DMS79 (cell line): ENCODE measurements at regions not wholly inside any gene's neighbourhood (a gene's known extent, or its start where the extent isn't known, plus 50 kb on each side); places are given as distances from the start of the nearest gene placed in this dataset.

Experiments
- DNase-seq: peaks from one replicate; lab custom pipeline; 2025; lab: John Stamatoyannopoulos, UW

DNA sequence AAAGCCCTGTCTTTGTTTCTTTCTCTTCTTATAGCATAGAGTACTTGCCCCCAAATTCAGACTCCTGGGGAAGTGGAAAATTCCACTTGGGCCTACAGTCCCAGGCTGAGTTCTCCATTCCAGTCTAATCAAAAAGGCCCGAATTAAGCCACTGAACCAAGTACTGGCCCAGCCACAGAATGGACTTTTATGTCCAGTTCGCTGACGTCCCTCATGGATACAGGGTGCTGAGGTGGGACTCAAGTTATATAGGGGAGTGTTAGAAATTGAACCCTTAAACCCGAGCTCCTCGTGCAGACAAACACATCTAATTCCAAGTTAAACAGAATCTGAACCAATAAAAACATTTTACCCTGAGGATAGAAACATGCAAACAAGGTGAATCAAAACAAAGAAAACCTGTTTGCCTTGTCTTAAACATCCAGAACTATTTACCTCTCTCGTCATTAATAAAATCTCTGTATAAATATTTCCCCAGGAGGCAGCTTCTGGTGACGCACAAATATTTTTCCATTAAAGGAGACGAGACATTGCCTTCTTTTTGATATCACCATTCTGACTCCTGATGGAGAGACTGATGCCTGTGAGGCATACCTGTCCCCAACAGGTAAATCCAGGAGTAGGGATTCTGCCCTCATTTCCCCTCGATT is 136.8 kb upstream of the ARL4C start:
- DNase-seq = no peak

DNA sequence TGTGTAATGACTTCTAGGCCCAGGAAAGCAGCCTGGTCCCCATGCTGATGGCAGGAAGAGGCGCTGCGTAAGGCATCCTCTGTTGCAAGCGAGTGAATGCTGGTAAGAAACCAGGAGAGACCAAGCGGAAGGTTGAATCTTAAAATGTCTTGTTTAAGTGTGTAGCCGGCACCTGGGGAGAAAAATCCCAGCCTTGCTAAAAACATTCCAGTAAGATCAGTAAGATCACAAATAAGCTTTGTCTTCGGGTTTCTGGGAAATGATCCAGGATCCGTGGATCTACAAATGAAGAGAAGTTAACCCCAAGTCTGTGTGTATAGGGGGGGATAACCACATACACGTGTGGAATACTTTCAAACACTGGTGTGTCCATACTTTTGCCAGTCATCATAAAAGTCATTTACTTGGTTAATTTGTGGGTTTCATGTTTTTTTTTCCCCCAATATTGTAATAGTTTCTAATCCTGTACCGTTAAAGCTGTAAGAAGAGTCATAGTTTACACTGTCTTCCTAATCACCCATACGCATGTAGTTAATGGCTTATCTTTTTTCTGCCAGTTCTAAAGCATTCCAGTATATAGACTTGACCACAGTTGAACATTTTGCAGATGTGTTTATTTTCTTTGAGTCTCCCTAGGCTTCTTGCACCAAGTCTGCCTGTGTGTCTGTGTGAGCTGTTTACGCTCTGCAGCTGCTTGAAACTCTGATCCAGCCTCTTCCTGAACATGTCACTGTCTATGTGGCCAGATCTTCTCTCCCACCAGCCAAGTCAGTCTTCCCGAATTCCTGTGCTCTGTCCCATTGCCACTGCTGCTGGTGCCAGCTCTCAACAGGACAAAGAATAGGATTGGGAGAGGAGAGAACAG is 135.9 kb upstream of the ARL4C start:
- DNase-seq = no peak

DNA sequence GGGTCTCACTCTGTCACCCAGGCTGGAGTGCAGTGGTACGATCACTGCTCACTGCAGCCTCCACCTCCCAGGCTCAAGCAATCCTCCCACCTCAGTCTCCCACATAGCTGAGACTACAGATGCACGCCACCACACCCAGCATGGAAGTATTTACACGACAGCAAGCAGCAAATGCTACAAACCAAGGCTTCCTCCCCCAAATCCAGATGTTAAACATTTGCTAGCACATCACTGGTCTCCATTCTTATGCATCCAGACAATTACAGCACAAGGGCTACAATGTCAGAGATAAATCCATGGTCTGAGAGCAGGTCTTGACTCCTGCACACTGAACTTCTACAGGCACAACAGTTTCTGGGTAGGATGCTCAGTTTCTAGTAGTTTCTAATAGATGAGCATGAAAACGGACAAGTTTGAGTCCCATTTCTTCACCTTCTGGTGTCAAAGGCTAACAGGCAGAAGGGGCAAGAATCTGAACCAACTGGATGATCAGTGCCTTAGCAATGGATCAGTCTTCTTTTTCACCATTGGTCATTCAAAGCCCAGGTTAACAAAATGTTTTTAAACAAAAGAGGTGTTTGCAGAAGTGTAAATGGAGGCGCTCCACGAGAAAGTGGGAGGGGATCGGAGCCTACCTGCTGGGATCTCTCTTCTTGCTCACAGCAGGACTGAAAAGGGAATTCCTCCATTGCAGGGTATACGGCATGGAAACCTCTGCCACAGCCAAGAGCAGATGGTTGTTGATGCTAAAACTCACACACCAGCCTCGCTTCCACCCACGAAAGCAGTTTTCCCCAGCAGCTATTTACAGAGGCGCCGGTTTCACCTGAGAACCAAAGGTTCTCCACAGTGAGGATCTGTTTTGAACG is 135.0 kb upstream of the ARL4C start:
- DNase-seq = no peak

DNA sequence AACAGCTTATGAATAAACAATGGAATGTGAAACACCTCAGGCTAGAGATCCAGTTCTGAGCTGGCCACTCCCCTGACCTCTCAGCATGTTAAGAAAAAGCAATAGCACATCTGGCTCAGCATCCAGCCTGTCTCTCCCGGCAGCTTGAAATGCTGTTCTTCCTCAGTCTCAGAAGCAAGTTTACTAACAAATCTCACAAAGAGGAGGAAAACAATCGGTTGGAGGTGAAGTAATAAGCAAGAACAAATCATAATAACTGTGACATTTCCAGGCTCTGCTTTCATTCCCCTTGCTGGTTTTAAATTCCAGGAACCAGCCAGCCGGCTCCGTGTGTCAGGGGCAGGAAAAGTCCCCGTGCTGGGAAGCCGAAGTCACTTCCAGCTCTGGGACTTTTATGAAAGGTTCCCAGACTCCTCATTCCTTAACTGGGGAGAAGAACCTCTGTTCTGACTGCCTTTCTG is 133.9 kb upstream of the ARL4C start:
- no peak for DNase-seq

DNA sequence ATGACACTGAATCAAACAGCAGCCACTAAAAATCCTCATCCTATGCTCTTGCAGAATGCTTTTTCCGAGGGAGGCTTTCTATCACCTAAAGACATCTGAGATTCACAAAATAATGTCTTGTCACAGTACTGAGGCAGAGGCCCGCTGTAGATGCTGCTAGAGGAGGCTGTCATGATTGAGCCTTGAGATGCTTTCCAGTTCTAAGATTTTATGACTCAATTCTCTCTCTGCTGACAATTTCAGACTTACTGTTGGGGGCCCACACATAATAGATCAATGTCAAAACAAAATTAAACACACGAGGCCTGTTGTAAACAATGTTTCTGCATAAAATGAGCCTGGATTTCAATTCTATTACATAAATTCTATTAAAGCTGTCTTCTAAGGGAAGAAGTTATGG is 132.7 kb upstream of the ARL4C start:
- no peak for DNase-seq

DNA sequence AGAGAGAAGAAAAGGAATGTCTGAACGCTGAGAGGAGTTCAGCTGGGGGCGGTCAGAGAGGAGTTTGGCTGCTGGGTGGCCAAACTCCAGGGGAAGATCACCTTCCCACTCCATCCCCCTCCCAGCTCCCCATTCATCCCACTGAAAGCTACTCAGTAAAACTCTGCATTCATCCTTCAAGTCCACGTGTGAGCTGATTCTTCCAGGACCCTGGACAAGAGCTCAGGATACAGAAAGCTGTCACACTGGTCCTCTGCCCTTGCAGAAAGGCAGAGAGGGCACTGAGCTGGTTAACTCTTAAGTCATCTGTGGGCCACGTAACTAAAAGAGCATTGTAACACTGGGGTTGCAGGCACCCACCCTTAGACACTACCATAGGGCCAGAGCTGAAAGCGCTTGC is 132.1 kb upstream of the ARL4C start:
- DNase-seq = no peak

DNA sequence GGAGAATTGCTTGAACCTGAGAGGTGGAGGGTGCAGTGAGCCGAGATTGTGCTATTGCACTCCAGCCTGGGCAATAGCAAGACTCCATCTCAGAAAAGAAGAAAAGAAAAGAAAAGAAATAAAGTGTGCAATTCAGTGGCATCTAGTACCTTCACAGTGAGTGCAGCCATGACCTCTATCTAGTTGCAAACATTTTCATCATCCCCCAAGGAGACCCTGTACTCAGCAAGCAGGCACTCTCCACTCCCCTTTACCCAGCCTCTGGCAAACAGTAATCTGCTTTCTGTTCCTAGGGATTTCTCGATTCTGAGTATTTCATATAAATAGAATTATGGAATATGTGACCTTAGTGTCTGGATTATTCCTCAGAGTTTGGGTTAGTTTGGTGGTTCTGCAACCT is 130.4 kb upstream of the ARL4C start:
- DNase-seq = no peak

DNA sequence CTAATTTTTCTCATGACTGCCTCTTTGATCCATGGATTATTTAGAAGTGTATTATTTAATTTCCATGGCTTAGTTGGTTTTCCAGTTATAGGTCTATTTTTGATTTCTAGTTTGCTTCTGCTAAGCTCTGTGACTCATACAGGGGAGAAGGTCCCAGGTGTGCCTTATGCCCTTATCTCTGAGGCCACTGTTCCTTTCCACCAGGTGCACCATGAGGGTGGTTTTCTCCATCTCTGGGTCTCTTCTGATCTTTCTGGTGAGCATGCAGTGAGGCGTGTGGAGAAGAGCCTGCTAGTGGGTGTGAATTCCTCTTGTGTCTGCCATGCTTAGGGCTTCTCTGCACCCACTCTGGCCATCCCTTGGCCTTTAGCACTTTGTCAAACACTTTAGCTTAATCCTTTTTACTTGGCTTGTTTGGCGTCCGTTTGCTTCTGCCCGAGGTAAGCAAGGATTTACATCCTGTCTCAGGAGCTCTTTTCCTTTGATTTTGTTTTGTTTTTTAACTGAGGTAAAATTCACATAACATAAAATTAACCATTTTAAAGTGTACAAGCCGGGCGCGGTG is 129.8 kb upstream of the ARL4C start:
- no peak for DNase-seq

DNA sequence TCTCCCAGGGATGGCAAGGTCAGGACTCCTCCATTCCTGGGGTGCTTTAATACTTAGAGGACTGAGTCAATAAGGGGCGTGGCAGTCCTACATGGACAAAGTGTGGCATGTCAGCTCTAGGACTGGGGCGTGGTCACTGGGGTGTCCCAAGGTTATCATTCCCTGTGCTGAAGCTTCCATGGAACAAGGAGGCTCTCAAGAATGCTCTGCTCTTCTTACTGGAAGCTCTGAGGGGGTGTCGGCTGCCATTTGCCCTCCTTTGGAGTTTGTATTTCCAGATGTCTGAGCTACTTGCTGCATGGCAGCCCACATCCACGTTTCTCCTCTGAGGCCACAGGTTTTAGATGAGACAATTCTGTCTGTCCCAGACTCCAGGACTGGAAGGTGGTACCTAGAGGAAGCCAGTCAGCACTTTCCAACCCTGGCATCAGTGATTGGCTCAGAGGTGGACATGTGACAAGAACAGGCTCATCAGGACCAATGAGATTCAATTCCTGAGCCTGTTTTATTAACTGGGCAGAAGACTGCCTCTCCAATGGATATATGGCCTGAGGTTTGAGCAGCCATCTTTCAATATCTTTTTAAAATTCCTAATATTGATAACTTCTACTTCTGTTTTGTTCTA is 128.9 kb upstream of the ARL4C start:
- no peak for DNase-seq

DNA sequence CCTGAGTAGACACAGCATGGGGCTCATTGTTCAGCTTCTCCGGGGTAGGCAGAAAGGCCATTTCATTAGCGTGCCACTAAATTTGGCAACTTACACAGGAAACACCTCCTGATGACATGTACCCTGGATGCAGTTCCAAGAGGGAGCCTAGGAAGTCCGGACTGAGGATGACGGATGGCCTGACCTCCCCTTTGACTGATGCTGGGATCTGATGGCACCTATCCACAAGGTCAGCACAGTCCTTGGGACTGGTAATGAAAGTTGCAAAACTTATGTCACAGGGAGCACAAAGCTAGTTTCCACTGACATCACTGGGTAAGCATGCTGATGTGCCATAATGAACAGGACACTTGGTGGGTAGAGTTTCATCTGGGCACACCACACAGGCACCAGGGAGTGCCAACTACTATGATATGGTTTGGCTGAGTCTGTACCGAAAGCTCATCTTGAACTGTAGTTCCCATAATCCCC is 126.7 kb upstream of the ARL4C start:
- no peak for DNase-seq

DNA sequence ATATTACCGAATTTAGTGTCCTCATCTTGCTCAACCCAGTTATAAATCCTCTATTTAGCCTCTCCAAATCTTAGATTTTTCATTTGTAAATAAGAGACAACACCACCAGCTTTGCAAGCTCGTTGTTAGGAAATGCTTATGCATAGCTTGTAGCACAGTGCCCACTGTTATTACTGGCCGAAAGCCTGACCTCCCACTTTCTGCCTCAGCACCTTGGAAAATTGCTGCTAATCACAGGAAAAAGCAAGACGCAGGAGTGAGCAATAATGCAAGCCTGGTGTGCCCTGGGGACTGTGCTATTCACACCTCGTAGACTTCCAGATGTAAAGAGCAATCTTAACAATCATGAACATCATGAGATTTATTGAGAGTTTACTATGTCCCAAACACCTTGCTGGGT is 124.2 kb upstream of the ARL4C start:
- no peak for DNase-seq

DNA sequence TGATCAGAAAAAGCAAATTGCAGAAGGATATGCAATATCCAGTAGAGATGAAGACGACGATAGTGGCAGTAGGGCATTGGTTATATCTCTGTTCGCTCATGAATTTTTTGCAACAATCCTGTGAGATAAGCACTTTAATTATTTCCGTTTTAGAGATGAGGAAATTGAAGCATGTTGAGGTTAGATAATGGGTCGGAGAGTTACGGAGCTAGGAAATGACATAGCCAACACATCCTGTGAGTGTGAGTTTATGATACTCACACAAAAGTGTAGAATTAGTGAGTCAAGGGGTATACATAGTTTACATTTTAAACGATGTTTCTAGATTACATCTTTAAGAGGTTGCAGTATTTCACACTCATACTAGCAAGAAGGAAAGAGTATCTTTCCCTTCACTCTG is 123.1 kb upstream of the ARL4C start:
- DNase-seq = no peak

DNA sequence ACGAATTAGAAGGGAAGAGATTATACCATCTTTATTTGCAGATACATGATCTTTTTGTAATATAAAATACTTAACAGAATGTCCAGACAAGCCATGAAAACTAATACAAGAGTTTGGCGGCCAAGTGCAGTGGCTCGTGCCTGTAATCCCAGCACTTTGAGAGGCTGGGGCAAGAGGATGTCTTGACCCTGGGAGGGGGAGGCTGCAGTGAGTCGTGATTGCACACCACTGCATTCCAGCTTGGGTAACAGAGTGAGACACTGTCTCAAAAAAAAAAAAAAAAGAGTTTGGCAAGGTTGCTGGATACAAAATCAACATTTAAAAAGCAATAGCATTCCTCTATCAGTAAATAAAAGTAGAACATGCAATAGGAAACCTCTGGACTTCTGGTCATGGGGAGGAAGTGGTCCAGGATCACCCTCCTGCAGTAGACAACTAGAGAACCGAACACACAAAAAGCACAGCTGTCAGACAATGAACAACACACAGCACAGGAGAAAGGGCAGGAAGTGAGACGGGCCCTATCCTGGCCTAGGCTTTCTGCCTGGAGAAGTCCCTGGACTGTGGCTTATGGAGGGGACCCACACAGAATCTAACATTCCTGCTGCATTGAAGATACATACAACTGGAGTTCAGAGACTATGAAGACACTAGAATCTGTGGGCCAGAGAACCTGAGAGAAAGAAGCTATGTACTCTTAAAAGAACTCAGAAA is 118.9 kb upstream of the ARL4C start:
- no peak for DNase-seq

DNA sequence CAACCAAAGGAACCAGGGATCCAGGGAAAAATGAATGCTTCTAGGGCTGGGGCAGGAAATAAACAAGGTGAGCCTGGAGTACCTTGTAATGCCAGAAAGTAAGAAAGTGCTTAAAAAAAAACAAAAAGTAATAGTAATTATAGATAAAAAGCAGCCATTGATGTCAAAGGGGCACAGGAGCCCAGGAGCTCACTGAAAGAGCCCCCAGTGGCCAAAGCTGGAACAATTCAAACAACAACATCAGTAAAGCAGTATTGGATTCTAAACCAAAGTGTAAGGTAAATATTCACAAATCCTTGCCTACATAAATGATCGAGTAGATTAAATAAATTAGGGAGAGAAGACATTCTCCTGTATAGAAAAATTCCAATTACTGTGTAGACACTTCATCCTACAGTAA is 114.3 kb upstream of the ARL4C start:
- DNase-seq = no peak

DNA sequence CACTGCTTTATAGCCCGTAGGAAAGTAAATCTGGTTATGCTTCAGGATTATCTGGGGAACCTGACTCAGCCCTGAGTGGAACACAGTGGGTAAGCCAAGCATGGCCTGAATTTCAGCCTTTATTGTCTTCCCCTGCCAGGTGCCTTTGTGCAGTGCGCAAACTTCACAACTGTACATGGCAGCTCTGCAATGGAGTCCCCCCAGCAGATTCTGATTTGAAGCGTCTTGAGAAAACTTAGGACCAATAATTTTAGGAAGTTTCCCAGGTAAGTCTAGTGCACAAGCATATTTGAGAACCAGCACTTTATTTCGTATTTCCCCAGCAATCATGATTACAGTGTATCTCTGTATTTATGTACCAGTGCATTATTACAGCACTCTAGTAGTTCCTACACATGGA is 112.1 kb upstream of the ARL4C start:
- no peak for DNase-seq

DNA sequence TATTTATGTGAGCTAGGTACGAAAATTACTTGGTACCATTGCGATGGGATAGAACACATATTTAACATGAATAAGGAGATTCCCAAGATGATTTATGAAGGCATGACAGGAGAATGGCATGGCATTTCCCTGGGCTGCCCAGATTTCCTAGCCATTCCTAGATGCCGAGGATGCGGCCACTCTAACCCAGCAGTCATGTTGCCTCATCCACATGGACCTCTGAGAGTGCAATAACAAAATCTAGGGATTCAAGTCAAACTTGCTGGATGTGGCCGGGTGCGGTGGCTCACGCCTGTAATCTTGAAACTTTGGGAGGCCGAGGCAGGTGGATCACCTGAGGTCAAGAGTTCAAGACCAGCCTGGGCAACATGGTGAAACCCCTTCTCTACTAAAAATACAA is 110.8 kb upstream of the ARL4C start:
- DNase-seq = no peak

DNA sequence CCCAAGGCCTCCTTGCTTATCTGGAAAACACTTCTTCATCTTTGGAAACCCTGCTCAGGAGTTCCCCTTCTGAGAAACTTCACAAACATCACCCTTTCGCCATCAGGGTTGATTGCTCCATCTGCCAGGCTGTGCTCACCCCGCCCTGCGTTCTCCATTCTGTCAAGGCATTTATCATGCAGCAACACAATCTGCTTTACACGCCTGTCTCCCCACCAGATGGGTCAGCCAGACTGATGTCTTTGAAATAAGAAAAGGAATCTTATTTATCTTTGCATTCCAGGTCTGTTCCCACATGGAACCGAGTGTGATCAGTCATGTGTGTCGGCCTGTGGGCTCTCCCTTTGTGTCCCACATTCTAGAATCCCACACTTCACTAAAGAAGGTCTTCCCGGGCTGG is 110.0 kb upstream of the ARL4C start:
- DNase-seq = no peak

DNA sequence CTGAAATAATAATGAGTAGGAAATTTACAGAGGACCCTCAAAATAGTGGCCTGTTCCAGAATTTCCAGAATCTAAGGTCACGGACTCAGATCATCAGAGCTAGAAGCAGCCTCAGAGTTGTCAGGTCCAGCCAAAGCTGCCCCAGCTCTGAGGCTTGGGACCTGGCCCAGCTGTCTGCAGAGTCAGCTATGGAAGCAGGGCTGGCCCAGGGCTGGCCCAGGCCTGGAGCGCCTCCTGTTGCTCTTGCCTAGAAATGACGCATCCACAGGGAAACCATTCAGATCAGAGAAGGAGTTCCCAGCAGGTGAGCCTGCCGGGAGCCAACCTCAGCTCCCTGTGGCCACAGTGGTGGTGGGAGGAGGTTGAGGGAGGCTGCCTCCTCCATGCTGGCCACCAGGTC is 106.7 kb upstream of the ARL4C start:
- DNase-seq = no peak

DNA sequence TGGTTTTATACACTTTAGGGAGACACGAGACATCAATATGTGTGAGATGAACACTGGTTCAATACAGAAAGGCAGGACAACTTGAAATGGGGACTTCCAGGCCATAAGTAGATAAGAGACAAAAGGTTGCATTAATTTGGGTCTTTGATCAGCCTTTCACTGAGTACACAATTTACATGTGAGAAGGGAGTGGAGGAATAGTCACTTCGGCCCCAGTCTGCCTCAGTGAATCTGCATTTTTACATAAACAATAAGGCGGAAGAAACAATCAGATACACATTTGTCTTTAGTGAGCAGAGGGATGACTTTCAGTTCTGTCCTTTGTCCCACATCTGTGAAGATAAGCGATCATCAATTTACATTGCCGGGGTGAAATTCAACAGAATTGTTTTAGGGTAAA is 104.3 kb upstream of the ARL4C start:
- no peak for DNase-seq

DNA sequence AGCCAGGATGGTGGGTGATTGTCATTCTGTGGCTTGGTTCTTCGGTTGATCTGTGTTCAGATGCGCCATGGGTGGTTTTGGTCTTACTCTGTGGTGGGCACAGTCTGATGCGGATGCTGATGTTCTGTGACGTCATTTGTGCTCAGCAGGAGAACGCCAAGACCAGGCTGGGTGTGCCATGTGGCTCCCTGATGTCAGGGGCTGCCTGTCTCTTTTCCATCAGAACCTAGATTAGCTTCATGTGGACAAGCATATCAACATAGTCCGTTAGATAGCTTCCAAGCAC is 100.6 kb upstream of the ARL4C start:
- no peak for DNase-seq
